SKM-1 (cell line): ENCODE measurements at regions not wholly inside any gene's neighbourhood (a gene's known extent, or its start where the extent isn't known, plus 50 kb on each side); places are given as distances from the start of the nearest gene placed in this dataset.

Experiments
- DNase-seq: peaks from one replicate; lab custom pipeline; 2025; ENCODE audit not compliant: unreplicated experiment; lab: John Stamatoyannopoulos, UW

GRCh38 chr10:36185097-36185496, 543.0 kb upstream of the FZD8 start:
- no peak for DNase-seq

DNA sequence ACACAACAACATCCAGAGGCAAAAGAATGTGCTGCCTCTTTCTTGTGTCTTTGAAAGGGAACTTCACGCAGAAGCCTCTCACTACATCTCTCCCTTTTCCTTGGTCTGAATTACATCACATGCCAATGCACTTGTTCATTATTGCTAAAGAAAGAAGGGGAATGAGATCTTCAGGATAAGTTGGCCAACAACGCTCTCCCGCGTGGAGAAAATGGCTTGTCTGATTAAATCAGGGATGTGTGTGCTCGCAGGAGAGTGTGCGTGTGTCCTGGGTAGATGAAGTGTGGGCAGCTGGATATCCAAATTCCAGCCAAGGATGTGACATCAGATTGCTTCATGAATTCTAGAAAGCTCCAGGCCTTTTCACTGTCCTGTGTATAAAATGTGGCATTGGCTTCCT, 541.6 kb upstream of the FZD8 start:
- no peak for DNase-seq

DNA sequence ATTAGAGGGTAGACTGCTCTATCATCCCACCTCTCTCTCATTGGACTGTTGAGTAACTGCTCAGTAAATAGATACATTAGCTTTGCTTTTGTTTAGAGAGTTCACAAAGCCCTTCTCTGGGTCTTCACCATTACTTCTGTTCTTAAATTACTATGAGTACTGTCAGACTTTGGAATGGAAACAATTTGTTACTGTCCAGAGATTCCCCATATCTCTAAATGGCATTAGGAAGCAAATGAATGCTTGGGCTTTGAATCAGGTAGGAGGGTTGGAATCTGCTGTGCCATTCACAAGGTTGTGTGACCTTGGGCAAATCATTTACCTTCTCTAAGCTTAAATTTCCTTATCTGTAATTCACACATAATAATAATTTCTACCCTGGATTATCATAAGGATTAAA, 541.0 kb upstream of the FZD8 start:
- DNase-seq: no peak

- no peak for DNase-seq
Measured at GRCh38 chr10:36182606-36183005, 540.5 kb upstream of the FZD8 start.

DNA sequence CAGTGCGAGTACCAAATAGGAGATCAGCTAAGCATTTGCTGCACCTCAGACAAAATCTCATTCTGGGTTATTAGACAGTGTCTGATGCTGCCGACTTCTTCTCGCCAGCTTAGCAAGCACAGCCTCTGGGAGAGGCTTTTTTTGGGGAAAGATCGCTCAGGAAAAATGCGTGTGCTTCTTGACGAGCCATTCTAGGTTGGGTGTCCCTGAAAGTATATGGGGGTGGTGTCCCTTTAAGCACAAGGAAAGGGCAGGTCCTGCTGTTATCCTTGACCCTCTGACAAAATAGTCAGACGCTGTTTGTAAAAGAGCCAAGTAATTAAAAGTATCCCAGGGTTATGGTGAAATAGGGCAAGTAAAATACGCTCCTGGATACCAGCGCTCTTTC, 540.1 kb upstream of the FZD8 start:
- DNase-seq: no peak

GRCh38 chr10:36181426-36182178, 539.5 kb upstream of the FZD8 start:
- DNase-seq: no peak

- DNase-seq: no peak
Measured at GRCh38 chr10:36178616-36179015, 536.5 kb upstream of the FZD8 start.

DNA sequence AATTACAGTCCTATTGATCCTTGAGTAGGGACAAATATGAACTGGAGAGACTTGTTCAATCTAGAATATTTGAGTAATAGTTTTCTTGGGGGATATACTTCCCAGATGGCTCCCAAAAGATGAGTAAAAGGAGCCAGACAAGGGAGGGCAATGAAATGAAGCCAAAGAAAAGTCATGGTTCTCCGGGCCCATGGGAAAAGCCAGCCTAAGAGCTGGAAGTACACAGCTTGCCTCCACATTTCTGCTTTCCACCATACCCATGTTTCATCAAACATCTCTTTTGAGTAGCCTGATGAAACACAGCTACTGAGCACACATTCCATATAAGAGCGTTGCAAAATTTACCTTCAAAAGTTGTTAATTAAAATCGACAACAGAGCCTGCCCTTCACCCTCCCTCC, 535.0 kb upstream of the FZD8 start:
- no peak for DNase-seq

GRCh38 chr10:36175954-36176353, 533.9 kb upstream of the FZD8 start:
- no peak for DNase-seq

DNA sequence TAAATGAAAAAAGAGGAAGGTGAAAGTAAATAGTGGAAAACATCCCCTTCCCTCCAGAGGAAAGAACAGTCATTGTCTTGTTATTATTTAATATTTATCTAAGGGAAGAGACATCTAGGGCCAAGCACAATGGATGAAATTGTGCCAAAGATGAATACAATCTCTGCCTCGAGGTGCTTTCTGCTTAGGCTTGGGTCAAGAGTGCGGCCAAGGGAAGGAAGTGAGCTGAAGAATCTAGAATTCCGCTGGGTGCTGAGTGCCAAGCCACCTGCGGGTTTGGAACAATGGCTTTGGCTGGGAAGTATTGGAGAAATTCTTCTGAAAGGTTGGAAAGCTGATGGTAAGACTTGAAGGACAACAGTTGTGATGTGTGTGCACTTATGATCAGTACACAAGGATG, 531.3 kb upstream of the FZD8 start:
- no peak for DNase-seq

GRCh38 chr10:36171953-36172940, 530.2 kb upstream of the FZD8 start:
- DNase-seq: no peak

- DNase-seq: no peak
Measured at GRCh38 chr10:36171556-36171952, 529.5 kb upstream of the FZD8 start.

DNA sequence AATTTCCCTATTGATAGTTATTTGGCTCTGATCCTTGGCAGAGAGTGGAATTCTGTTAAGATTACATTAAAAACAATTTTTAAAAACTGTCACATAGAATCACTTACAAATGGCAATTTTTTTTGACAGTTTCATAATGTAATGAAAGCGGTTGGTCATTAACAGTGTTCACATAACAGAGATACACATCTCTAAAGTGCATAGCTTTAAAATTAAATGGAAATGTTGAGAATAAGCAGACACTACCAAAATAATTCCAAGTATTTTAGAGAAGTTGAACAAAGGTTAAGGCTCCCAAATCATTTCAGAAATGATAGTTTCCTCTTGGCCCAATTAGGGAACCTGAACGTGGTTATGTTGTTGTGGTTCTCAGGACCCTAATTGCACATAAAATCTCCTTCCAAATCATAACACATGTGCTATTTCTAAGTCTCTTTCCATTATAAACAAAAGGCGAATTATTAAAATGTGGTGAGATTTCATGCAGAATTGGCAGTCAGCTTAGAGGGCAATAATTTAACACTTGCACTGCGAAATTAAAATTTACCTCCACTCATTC, 528.9 kb upstream of the FZD8 start:
- no peak for DNase-seq

DNA sequence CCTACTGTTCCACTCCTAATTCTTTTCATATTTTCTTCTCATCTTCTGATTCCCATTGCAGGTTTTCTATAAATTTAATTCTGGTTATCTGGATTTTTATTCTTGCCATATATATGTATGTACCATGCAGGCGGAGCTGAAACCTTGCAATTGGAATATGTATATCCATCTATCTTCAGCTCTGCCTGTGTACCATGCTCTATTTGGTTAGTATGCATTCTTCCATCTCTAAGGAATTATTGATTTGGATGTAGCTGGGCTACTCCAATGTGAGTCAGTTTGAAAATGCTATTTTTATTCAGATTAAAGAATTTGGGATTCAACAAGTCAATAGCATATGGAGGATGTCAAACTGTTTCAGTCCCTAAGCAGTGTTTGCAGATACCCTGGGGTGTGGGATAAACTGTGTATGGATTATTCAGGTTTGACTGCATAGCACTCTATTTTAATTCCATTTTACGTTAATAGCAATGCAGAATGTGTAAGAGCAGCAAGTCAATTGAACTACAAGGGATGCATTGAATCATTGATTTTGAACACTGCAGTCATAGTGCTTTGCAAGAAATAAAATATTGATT, 528.1 kb upstream of the FZD8 start:
- DNase-seq: no peak

DNA sequence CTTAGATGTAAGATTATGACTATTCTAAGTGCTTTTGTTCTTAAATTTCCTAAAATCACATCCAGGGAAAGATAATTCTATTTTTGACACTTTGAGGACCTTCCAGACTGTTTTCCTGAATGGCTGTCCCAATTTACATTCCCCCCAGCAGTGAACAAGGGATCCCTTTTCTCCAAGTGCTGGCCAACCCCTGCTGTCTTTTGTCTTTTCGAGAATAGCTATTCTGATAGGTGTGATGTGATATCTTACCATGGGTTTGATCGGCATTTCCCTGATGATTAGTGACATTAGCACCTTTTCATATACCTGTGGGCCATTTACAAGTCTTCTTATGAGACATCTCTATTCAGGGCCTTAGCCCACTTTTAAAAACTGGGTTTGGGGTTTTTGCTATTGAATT, 526.7 kb upstream of the FZD8 start:
- no peak for DNase-seq

DNA sequence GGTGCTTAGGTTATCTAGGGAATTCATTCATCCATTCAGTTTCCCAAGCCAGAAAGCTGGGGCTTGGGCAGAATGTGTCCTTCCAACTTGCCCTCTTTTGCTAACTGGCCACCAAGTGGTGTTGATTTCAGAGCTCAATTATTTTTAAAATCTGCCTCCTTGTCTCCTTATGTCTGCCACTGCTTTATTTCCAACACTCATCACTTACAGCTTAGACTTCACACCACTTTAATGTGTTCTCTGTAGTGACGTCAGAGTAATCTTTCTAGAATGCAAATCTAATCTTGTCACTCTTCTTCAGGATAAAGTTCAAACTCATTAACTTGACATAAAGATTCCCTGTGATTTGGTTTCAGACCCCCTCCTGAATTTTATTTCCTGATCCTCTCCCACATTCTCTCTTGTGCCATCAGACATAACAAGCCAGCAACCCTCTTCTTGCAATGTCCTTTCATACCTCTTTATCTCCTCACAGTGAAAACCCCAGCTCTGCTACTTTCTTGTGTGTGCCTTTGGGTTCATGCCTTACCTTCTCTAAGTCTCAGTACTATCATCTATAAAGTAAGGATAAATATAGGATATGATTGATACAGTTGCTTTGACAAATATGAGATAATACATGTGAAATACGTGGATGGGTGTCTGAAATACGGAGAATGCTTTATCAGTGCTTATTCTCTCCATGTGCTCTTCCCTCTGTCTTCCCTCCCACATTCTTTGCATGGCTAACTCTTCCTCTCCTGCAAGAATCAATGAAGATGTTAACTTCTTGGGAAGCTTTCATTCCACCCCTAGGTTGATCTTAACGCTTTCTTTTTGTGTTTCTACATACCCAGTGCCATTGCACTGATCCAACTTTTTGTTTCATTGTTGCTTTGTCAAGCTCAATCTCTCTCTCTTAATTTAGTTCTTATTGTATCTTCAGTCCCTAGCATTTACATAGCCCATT, 522.7 kb upstream of the FZD8 start:
- DNase-seq: no peak

- DNase-seq: no peak
Measured at GRCh38 chr10:36163827-36164226, 521.7 kb upstream of the FZD8 start.

DNA sequence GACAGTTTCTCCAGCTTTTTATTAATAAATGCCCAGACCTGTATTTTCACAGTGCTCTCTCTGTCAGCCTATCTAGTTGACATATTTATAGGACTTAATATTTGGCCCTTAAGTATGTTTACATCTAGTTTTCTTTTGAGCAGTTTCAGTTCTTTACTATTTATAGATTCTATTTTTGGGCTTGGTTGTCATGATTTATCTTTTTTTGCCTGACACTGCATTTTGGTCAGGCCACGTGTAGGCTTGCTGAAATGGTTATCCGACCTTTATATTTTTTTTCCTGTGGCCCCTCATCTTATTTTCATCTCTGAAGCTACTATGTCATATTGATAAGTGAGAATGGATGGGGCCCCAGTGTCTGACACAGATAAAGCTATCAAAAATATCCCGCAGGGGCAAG, 515.4 kb upstream of the FZD8 start:
- DNase-seq: no peak

- DNase-seq: no peak
Measured at GRCh38 chr10:36148207-36148606, 506.1 kb upstream of the FZD8 start.

GRCh38 chr10:36147529-36147928, 505.4 kb upstream of the FZD8 start:
- no peak for DNase-seq
